ENCODE measurements at regions not wholly inside any gene's neighbourhood (a gene's known extent, or its start where the extent isn't known, plus 50 kb on each side); places are given as distances from the start of the nearest gene placed in this dataset.

DNA sequence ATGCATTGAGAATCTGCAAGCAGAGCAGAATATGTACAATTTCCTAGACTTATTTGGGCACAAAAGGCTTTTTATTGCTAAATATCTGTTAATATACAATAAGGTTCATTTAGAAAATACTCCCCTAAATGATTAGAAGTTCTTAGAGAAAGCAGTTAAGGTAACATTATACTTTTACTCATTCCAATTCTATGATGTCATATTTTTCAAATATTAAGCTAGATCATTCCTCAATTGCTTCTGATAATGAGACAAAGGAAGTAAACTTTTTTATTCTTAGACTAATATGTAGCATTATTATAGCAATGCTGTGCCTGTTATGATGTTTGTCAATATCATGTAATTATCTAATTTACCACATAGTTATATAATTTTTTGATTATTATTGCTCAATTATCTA, 447.0 kb downstream of the SLC16A7 start:
- no peaks in the 10 kb centered on the region for H3K27me3 ChIP-seq
- DNase-seq (ENCODE audit: low spot score in 2 of 2): no peak
- no peaks in the 10 kb centered on the region for H3K36me3 ChIP-seq
- no peaks in the 10 kb centered on the region for H3K9me3 ChIP-seq
- no peak overlapping the region for H3K27ac ChIP-seq
- H3K4me3 ChIP-seq: no peak overlapping the region
- peaks cover 0 to 13% (median 0%) of the 10 kb centered on the region in 4 donors for H3K4me1 ChIP-seq
- TF ChIP-seq POLR2A (IDR thresholded peaks at IDR 0.05): no peak
- no peak for TF ChIP-seq EP300 (IDR thresholded peaks at IDR 0.05)
- TF ChIP-seq, protein P1, sequence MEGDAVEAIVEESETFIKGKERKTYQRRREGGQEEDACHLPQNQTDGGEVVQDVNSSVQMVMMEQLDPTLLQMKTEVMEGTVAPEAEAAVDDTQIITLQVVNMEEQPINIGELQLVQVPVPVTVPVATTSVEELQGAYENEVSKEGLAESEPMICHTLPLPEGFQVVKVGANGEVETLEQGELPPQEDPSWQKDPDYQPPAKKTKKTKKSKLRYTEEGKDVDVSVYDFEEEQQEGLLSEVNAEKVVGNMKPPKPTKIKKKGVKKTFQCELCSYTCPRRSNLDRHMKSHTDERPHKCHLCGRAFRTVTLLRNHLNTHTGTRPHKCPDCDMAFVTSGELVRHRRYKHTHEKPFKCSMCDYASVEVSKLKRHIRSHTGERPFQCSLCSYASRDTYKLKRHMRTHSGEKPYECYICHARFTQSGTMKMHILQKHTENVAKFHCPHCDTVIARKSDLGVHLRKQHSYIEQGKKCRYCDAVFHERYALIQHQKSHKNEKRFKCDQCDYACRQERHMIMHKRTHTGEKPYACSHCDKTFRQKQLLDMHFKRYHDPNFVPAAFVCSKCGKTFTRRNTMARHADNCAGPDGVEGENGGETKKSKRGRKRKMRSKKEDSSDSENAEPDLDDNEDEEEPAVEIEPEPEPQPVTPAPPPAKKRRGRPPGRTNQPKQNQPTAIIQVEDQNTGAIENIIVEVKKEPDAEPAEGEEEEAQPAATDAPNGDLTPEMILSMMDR (IDR thresholded peaks at IDR 0.05): no peak

DNA sequence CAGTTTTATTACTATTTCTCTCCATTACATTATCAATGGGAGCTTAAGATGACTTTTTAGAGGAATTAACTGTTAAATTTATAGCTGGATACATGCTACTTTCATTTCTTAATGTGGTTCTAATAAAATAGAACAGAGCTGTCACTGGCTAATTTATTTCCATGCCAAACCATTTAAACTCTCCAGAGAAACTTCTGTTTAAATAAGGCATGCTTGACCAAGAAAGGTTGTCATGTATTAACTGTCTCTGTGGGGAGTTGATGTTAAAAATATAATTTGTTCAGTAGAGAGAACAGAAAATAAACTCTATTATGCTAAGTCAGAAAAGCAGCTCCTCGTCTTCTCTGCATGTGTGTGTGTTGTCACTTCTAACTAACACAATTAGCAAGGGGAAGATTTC, 447.4 kb downstream of the SLC16A7 start:
- no peak for TF ChIP-seq EP300 (IDR thresholded peaks at IDR 0.05)
- no peak for TF ChIP-seq POLR2A (IDR thresholded peaks at IDR 0.05)
- TF ChIP-seq, protein P1 (IDR thresholded peaks at IDR 0.05): no peak
- Histone ChIP-seq H3K27ac (no peak overlapping the region), H3K36me3 (no peaks in the 10 kb centered on the region), H3K4me1 (peaks cover 0 to 13% (median 0%) of the 10 kb centered on the region in 4 donors), H3K4me3 (no peak overlapping the region), H3K27me3 (no peaks in the 10 kb centered on the region), H3K9me3 (no peaks in the 10 kb centered on the region)
- 10% methylated on average over 1 of the region's 1 CpG for WGBS, 2 donors
- no peak for DNase-seq (ENCODE audit: low spot score in 2 of 2)

DNA sequence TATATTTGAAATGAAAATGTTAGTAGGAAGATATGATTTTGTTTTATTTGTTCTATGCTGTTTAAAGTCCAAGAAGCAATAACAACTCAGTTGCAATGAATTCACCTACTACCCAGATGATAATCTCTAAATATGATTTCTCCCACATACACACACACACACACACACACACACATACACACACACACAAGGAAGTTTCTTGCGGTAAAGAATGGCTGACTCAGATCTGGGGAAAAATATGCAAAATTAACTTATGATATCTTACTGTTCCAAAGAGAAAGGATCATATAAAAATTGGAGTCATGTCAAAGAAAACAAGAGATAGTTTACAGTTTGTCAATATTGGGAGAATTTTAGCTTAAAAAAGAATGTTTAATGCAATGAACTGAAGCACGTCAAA, 456.7 kb downstream of the SLC16A7 start:
- Histone ChIP-seq H3K4me1 (no peaks in the 10 kb centered on the region), H3K4me3 (no peak overlapping the region), H3K27ac (no peak overlapping the region), H3K27me3 (no peaks in the 10 kb centered on the region), H3K9me3 (no peaks in the 10 kb centered on the region), H3K36me3 (no peaks in the 10 kb centered on the region)
- no peak for DNase-seq (ENCODE audit: low spot score in 2 of 2)
- WGBS, 2 donors: 66 to 80% methylated on average over 2 of the region's 2 CpGs
- TF ChIP-seq, protein P1 (IDR thresholded peaks at IDR 0.05): no peak
- TF ChIP-seq EP300 (IDR thresholded peaks at IDR 0.05) (no peak), POLR2A (IDR thresholded peaks at IDR 0.05) (no peak)

DNA sequence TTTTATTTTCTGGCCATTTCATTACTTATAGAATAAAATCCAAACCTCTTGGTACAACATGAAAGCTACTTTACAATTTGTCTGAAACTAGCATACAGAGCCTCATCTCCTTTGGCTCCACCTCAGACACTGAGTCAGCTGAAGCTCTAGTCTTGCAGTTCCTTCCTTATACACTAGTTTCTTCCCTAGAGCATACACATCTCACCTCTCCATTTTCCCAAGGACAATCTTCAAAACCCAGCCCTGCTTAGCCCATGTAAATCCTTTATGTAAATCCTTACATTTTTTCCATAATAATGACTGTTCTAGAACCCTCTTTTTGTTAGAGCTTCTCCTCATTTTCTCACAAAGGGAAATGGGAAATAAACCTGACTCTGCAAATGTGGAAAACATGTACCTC, 463.4 kb downstream of the SLC16A7 start:
- Histone ChIP-seq H3K4me3 (no peak overlapping the region), H3K27me3 (no peaks in the 10 kb centered on the region), H3K36me3 (no peaks in the 10 kb centered on the region), H3K4me1 (no peaks in the 10 kb centered on the region), H3K9me3 (no peaks in the 10 kb centered on the region), H3K27ac (no peak overlapping the region)
- TF ChIP-seq EP300 (IDR thresholded peaks at IDR 0.05) (no peak), POLR2A (IDR thresholded peaks at IDR 0.05) (no peak)
- TF ChIP-seq, protein P1 (IDR thresholded peaks at IDR 0.05): no peak
- no peak for DNase-seq (ENCODE audit: low spot score in 2 of 2)

DNA sequence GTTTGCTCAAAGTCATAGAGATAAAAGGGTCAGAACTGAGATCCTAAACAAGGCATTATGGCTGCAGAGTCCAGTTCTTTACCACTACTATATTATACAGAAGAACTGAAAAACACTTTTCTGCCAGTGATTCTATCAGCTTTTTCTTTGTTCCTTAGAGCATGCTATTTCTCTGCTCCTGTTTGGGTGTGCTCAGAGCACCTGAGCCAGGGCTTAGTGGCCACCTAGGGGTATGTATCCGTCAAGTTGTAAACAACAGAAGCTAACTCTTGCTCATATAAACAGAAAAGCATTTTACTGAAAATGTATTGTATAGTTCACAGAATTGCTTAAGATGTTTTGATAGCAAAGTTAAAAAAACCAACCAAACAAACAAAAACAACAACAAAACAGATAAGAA, 470.8 kb downstream of the SLC16A7 start:
- DNase-seq (ENCODE audit: low spot score in 2 of 2): no peak
- H3K27ac ChIP-seq: no peak overlapping the region
- H3K4me1 ChIP-seq: no peaks in the 10 kb centered on the region
- no peak overlapping the region for H3K4me3 ChIP-seq
- TF ChIP-seq, protein P1 (IDR thresholded peaks at IDR 0.05): no peak
- TF ChIP-seq POLR2A (IDR thresholded peaks at IDR 0.05): no peak
- TF ChIP-seq EP300 (IDR thresholded peaks at IDR 0.05): no peak
- H3K36me3 ChIP-seq: no peaks in the 10 kb centered on the region
- no peaks in the 10 kb centered on the region for H3K27me3 ChIP-seq
- no peaks in the 10 kb centered on the region for H3K9me3 ChIP-seq
- WGBS, 2 donors: 83 to 97% methylated on average over 1 of the region's 1 CpG
